GM21528 (cell line): ENCODE measurements at regions not wholly inside any gene's neighbourhood (a gene's known extent, or its start where the extent isn't known, plus 50 kb on each side); places are given as distances from the start of the nearest gene placed in this dataset.
A peak's percentile ranks its signal among the peaks of the same experiment; 100 is the strongest.
"Not testable (repeated sequence)": the region's sequence is repeated elsewhere in the genome, so short reads cannot be mapped to it uniquely, and the experiment has no call there.

Source experiments
- ATAC-seq: cut with Tn5 transposase; IDR thresholded peaks from one replicate; pipeline ENCODE4 v1.9.1; 2021; ENCODE audit warnings: mild to moderate bottlenecking, moderate library complexity; ENCODE audit not compliant: unreplicated experiment, low FRiP score

- no peak for ATAC-seq
Observed at GRCh38 chr12:128040971-128041370, 226.0 kb upstream of the TMEM132C start.

DNA sequence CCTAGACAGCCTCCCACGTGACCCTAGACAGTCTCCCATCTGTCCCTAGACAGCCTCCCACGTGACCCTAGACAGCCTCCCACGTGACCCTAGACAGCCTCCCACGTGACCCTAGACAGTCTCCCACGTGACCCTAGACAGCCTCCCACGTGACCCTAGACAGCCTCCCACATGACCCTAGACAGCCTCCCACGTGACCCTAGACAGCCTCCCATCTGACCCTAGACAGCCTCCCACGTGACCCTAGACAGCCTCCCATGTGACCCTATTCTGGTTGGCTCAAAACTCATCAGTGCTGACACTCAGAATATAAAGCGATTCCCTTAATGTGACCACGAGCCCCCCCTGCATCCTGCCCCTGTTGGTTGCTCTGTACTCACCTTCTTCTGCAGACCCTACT lies 224.7 kb upstream of the TMEM132C start:
- not testable (repeated sequence) for ATAC-seq

GRCh38 chr12:128042825-128043224 lies 224.1 kb upstream of the TMEM132C start:
- ATAC-seq, result no peak

- no peak for ATAC-seq
Observed at GRCh38 chr12:128043317-128043716, 223.7 kb upstream of the TMEM132C start.

- ATAC-seq, result no peak
Observed at GRCh38 chr12:128047266-128048060, 219.5 kb upstream of the TMEM132C start.

GRCh38 chr12:128052331-128052730 lies 214.6 kb upstream of the TMEM132C start:
- ATAC-seq, result no peak

- ATAC-seq, result no peak
Observed at GRCh38 chr12:128052777-128053176, 214.2 kb upstream of the TMEM132C start.

DNA sequence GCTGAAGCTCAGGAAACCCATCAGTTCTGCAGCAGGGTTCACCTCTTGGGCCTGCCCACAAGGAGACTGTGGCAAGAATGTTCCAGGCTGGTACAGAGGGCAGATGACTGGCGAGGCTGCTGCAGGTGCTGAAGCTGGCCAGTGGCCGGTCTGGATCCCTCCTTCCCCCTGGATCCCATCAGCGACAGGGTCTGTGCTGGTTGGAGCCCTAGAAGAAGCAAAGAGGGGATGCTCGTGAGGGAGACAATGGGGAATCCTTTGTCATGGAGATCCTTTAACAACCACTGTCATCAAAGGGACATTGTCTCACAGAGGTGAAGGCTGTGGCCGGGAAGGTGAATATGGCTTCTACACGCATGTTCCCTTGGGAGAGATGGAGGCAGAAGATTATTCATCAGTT lies 211.4 kb upstream of the TMEM132C start:
- no peak for ATAC-seq

DNA sequence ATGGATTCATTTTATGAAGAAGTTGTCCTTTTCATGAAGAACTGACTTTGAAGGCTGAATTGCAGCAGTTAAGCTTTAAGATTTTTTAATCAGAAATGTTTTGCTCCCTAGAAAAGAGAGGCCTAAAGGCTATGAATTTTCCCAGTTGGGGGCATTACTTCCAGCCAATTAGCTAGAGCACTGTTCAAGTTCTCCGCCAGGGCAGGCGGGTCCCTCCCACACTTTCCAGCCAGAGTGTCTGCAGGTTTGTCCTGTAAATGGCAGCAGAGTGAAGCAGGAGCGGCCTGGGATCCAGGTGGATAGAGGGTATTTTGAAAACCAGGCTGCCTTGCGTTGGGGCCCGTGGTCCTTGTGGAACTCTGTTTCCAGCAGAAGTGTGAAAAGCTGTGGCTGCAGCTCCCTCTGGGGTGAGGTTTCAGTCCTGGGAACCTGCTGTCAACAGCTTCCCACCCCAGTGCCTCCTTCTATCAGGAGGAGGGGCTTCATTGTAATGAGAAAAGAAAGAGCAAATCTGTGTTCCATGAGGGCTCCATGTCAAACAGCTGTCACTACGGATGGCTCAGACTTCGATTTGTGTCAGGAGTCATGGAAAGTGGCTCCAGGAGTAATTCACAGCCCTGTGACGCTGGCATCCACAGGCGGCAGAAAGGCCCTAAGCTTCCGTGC lies 210.7 kb upstream of the TMEM132C start:
- ATAC-seq, result no peak

DNA sequence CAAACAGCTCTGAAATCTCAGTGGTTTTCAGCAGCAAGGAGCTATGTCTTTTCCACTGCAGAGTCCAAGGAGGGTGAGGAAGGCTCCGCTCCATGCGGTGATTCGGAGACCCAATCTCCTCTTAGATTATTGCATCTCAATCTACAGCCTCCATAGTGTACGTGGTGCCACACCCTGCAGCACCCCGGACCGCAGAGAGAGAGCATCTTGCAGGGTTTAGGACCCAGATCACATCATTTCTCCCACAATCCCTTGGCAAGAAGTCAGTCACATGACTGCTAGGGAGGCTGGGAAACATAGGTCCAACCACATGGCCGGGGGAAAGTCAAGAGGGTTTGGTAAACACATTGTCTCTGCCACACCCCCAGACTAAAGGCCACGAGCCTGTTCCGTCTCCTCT lies 209.4 kb upstream of the TMEM132C start:
- ATAC-seq, result no peak

DNA sequence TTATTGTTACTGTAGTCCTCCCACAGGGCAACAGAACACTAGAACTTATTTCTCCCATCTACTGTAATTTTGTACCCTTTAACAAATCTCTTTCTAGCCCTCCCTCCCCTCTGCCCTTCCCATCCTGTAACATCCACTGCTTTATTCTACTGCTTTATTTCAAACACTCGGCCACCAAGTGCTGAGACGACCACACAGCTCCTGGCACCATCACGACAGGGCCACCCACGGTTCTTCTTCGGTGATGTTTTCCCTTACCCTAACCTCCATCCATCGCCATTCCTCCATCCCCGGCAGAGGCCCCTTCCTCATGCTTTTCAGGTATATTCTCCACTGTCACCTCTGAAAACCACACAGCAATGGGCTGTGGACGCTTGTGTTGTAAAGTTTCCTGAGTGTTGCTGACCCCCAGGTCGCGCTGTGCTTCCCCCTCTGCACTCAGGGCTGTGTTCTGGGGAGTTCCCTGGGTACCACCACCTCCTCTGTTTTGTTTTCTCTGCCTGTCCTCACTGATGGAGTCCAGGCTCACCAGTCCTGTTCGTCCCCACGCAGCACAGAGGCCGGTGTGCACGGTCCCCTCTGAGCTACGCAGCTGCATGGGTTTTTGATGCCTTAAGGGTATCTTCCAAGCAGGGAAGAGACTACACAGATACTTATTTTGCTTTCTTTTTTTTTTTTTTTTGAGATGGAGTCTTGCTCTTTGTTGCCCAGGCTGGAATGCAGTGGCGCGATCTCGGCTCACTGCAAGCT lies 207.2 kb upstream of the TMEM132C start:
- ATAC-seq, result no peak

DNA sequence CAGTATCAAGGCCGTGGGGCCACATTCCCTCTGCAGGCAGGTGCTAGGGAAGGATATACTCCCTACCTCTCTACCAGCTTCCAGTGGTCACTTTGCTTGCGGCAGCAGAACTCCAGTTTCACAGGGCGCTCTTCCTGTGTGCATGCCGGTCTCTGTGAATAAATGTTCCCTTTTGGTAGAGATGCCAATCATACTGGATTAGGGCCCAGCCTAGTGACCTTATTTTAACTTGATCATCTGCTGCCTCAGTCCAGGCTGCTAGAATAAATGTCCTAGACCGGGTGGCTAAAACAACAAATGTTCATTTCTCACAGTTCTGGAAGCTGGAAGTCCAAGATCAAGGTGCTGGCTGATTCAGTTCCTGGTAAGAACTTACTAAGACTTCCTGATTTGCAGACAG lies 198.8 kb upstream of the TMEM132C start:
- ATAC-seq, result no peak

GRCh38 chr12:128069359-128069997 lies 197.5 kb upstream of the TMEM132C start:
- ATAC-seq, result peak; percentile 61

DNA sequence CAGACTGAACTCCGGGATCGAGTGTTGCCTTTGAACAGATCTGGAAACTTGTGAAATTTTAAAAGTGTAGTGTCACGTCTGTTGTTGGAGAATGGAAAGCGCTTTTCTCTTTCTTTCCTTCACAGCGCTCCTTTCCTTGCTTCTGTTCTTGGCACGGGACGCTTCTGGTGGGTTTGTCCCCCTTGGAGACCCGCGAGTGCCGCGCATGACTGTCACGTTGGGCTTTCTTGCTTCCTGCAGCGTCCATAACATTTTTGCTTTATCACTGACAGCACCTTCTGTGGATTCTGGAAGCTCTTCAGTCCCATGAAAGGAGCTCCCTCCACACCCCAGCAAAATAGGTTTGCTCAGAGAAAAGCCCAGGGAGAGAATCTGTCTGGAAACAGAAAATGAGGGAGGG lies 193.0 kb upstream of the TMEM132C start:
- no peak for ATAC-seq

DNA sequence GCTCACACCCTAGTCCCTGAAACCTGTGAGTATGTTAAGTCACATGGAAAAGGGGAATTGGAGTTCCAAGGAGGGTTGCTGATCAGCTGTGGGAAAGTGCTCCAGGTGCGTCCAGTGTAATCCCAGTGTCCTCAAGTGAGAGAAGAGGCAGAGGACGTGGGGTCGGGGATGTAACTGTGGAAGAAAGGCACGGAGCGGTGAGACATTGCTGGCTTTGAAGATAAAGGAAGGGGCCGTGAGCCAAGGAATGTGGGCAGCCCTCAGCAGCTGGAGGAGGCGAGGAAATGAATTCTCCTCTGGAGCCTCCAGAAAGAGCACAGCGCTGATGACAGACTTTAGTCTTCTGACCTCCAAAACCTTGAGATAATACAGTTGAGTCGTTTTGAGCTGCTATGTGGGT lies 191.6 kb upstream of the TMEM132C start:
- no peak for ATAC-seq

- ATAC-seq, result no peak
Observed at GRCh38 chr12:128076188-128076587, 190.8 kb upstream of the TMEM132C start.

GRCh38 chr12:128077211-128077916 lies 189.6 kb upstream of the TMEM132C start:
- no peak for ATAC-seq

DNA sequence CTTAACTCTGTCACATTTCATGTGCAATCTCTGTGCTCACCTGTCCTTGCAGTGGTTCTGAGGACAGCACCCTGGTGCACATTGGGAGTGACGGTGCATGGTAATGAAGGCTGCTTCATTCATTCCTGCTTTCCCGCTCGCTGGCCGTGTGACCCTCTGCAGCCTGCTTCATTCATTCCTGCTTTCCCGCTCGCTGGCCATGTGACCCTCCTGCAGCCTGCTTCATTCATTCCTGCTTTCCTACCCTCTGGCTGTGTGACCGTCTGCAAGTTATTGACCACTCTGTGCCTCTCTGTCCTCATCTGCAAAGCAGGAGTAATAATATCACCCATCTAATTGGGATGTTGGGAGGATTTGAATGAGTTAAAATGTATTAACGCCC lies 189.1 kb upstream of the TMEM132C start:
- ATAC-seq, result no peak

DNA sequence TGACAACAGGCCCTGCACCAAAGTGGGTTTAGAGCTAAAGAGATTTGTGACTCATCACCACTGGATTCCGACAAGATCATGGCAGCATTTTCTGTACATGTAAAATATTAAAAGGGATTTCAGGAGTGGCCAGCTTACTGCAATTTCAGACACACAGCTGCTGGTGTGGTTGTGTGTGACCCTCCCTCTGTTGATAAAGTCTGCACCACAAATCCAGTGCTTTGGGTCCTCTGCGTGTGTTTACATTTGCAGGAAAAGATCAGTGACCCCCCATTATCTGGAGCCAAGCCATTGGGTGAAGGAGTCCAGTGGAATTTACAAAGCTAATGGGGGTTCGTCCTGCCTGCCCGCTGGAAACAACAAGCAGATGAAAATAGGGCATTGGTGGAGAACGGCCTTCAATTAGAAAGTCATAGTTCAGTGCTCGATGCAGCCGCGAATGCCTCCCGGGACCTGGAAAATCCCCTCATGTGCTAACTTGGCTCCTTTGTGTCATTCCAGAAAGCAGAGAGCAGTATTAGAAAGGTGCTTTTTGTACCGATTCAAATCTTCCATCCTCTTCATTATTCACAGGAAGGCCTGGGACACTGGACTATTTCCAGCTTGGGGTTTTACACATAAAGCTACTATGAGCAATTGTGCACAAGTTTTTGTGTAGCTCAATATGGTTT lies 188.5 kb upstream of the TMEM132C start:
- no peak for ATAC-seq

DNA sequence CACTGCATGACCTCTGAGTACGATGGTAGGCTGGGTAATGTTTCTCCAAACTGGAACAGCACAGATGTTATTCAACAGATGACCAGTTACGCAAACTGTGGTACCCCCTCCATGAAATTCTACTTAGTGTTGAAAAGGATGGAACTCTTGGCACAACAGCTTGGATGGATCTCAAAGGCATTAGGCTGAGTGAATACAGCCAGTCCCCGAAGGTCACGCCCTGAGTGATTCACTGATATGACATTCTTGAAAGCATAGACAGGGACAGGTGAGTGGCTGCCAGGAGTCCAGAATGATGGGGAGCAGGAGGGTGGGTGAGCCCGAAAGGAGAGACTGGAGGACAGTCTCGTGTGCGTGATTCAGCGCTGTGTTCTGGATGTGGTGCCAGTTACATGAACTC lies 187.5 kb upstream of the TMEM132C start:
- no peak for ATAC-seq
